Mucosa of rectum (tissue), 2 donors: ENCODE measurements at regions not wholly inside any gene's neighbourhood (a gene's known extent, or its start where the extent isn't known, plus 50 kb on each side); places are given as distances from the start of the nearest gene placed in this dataset.

Experiments
- H3K27ac ChIP-seq, 2 donors: one replicate each; pipeline ENCODE4 v1.7.0; 2013; ENCODE audit warnings: inconsistent platforms in 2 of 2, low read depth in 2 of 2, low read length in 2 of 2
- H3K27me3 ChIP-seq, 2 donors: one replicate each; pipeline ENCODE4 v1.7.0; 2013; ENCODE audit warnings: low read length in 2 of 2; ENCODE audit not compliant: control insufficient read depth in 2 of 2, insufficient read depth in 2 of 2
- H3K36me3 ChIP-seq, 2 donors: one replicate each; pipeline ENCODE4 v1.7.0; 2013; ENCODE audit warnings: low read length in 2 of 2; ENCODE audit not compliant: control insufficient read depth in 2 of 2, insufficient read depth in 2 of 2
- H3K4me1 ChIP-seq, 2 donors: one replicate each; pipeline ENCODE4 v1.7.0; 2013; ENCODE audit warnings: low read length in 2 of 2, mild to moderate bottlenecking in 1 of 2; ENCODE audit not compliant: control insufficient read depth in 2 of 2, insufficient read depth in 2 of 2
- H3K4me3 ChIP-seq, 2 donors: one replicate each; pipeline ENCODE4 v1.7.0; 2013; ENCODE audit warnings: low read length in 2 of 2
- H3K9ac ChIP-seq, 2 donors: one replicate each; pipeline ENCODE4 v1.7.0; 2013; ENCODE audit warnings: low read length in 2 of 2, low read depth in 1 of 2, mild to moderate bottlenecking in 1 of 2
- H3K9me3 ChIP-seq, 2 donors: one replicate each; pipeline ENCODE4 v1.7.0; 2013; ENCODE audit warnings: low read length in 2 of 2; ENCODE audit not compliant: control insufficient read depth in 2 of 2
- donor health status: healthy.
- donor health status: Normal muscosa, but diverticular disease.

DNA sequence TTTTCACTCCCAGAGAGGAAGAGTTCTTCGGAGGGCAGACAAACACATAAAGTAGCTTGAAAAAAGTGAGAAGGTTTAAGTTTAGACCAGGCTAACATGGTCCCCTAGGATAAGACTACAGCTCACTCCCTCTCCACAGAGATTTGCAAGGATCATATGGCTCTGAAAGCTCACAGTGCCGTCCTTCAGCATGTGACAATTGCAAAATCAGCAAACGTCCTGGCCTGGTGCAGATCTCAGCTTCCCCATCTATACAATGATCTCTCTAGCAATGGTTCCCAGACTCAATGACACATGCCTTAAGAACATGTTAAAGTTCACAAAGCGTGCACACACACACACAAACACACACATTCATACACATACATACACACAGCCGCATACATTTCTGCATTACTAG, 327.6 kb downstream of the ACTL7B start:
- no peaks in the 10 kb centered on the region for H3K36me3 ChIP-seq
- no peaks in the 10 kb centered on the region for H3K9me3 ChIP-seq
- H3K4me1 ChIP-seq, result no peaks in the 10 kb centered on the region
- H3K4me3 ChIP-seq, result no peak overlapping the region
- H3K27ac ChIP-seq, result no peak overlapping the region
- no peak overlapping the region for H3K9ac ChIP-seq
- no peaks in the 10 kb centered on the region for H3K27me3 ChIP-seq

- H3K4me3 ChIP-seq, result no peak overlapping the region
- H3K27ac ChIP-seq, result no peak overlapping the region
- H3K27me3 ChIP-seq, result no peaks in the 10 kb centered on the region
- no peak overlapping the region for H3K9ac ChIP-seq
- H3K4me1 ChIP-seq, result no peaks in the 10 kb centered on the region
- no peaks in the 10 kb centered on the region for H3K36me3 ChIP-seq
- H3K9me3 ChIP-seq, result no peaks in the 10 kb centered on the region
These were observed 329.3 kb downstream of the ACTL7B start for GRCh38 chr9:108526518-108526917.

GRCh38 chr9:108525186-108525585, 330.6 kb downstream of the ACTL7B start:
- no peak overlapping the region for H3K27ac ChIP-seq
- H3K9ac ChIP-seq, result no peak overlapping the region
- no peaks in the 10 kb centered on the region for H3K4me1 ChIP-seq
- no peaks in the 10 kb centered on the region for H3K36me3 ChIP-seq
- H3K9me3 ChIP-seq, result no peaks in the 10 kb centered on the region
- no peaks in the 10 kb centered on the region for H3K27me3 ChIP-seq
- no peak overlapping the region for H3K4me3 ChIP-seq

DNA sequence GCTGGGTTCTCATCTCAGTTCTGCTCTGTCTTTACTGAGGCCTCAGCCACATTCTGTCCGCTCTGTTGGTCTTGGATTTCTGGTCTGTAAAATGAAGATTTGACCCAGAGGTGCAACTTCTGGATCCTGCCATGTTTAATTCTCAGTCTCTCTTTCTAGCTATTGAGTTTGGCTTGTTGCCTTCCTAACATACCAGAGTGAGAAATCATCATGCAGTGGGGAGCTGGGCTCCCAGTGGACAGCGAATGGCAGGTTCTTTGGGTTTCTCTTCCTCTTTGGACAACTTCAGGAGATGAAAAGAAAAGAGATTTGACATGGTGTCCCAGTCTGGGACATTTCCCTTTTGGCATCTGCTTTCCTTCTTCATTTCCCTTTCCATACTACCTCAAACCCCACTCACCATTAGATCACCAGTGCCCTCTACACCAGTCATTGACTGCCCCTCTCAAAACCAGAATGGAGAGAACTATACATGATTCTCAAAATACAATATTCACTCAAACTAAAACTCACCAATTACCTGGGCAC, 334.7 kb downstream of the ACTL7B start:
- Histone ChIP-seq H3K4me3 (no peak overlapping the region), H3K4me1 (no peaks in the 10 kb centered on the region), H3K9ac (no peak overlapping the region), H3K9me3 (no peaks in the 10 kb centered on the region), H3K27ac (no peak overlapping the region), H3K36me3 (no peaks in the 10 kb centered on the region), H3K27me3 (no peaks in the 10 kb centered on the region)

- Histone ChIP-seq H3K4me1 (no peaks in the 10 kb centered on the region), H3K27me3 (no peaks in the 10 kb centered on the region), H3K9ac (no peak overlapping the region), H3K36me3 (no peaks in the 10 kb centered on the region), H3K9me3 (no peaks in the 10 kb centered on the region), H3K27ac (no peak overlapping the region), H3K4me3 (no peak overlapping the region)
These were observed 336.3 kb downstream of the ACTL7B start for GRCh38 chr9:108519437-108519836.

GRCh38 chr9:108517651-108518365, 338.0 kb downstream of the ACTL7B start:
- H3K4me3 ChIP-seq, result no peak overlapping the region
- no peaks in the 10 kb centered on the region for H3K36me3 ChIP-seq
- H3K4me1 ChIP-seq, result no peaks in the 10 kb centered on the region
- no peak overlapping the region for H3K9ac ChIP-seq
- H3K27ac ChIP-seq, result no peak overlapping the region
- H3K9me3 ChIP-seq, result no peaks in the 10 kb centered on the region
- H3K27me3 ChIP-seq, result no peaks in the 10 kb centered on the region

DNA sequence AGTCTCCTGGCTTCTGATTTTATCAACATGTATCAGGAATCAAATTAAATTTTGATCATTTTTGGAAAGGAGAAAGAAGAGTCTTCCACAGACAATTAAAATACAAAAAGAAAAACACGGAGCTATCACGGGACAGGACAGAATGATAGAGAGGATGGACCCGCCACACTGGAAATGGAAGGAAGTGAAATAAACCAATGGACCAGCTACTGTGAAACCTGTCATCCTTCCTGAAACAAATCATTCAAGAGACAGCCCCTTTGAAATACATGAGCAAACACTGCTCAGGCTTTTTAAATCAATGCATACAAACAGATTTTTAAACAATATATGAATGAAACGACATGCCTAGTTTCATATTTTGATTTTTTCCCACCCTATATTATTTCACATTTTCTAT, 339.4 kb downstream of the ACTL7B start:
- H3K36me3 ChIP-seq, result no peaks in the 10 kb centered on the region
- no peak overlapping the region for H3K27ac ChIP-seq
- no peaks in the 10 kb centered on the region for H3K4me1 ChIP-seq
- H3K9ac ChIP-seq, result no peak overlapping the region
- no peaks in the 10 kb centered on the region for H3K9me3 ChIP-seq
- no peaks in the 10 kb centered on the region for H3K27me3 ChIP-seq
- H3K4me3 ChIP-seq, result no peak overlapping the region

GRCh38 chr9:108515856-108516255, 339.9 kb downstream of the ACTL7B start:
- Histone ChIP-seq H3K27me3 (no peaks in the 10 kb centered on the region), H3K27ac (no peak overlapping the region), H3K4me1 (no peaks in the 10 kb centered on the region), H3K4me3 (no peak overlapping the region), H3K36me3 (no peaks in the 10 kb centered on the region), H3K9ac (no peak overlapping the region), H3K9me3 (no peaks in the 10 kb centered on the region)

GRCh38 chr9:108512426-108513173, 343.2 kb downstream of the ACTL7B start:
- no peaks in the 10 kb centered on the region for H3K4me1 ChIP-seq
- no peak overlapping the region for H3K4me3 ChIP-seq
- H3K9me3 ChIP-seq, result no peaks in the 10 kb centered on the region
- H3K27me3 ChIP-seq, result no peaks in the 10 kb centered on the region
- no peaks in the 10 kb centered on the region for H3K36me3 ChIP-seq
- H3K27ac ChIP-seq, result no peak overlapping the region
- no peak overlapping the region for H3K9ac ChIP-seq

DNA sequence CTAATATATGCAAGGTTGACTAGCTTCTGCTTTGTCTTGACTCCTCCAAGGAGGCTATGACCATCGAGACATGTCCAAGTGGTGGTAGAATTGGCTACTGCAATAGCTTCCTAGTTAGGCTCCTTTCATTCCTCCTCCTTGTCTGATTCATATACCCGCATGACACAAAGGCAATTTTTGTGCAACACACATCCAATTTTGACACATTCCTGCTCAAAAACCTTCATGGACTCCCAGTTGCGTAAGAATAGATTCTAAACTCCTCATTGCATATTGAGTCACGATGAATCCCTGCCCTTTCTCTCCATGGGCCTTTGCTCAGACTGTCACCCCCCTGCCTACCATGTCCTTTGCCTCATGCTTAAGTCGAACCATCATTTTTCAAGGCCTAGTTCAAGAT, 344.5 kb downstream of the ACTL7B start:
- Histone ChIP-seq H3K36me3 (no peaks in the 10 kb centered on the region), H3K4me3 (no peak overlapping the region), H3K27ac (no peak overlapping the region), H3K27me3 (no peaks in the 10 kb centered on the region), H3K4me1 (no peaks in the 10 kb centered on the region), H3K9me3 (no peaks in the 10 kb centered on the region), H3K9ac (no peak overlapping the region)
